Loucy (cell line): ENCODE measurements at regions not wholly inside any gene's neighbourhood (a gene's known extent, or its start where the extent isn't known, plus 50 kb on each side); places are given as distances from the start of the nearest gene placed in this dataset.

ENCODE experiments used
- H2AFZ ChIP-seq: fragments of 200-600 bp; sonication (generic); 2 replicates; pipeline ENCODE4 v1.6.0; 2016; ENCODE audit warnings: antibody characterized with exemption, mild to moderate bottlenecking, low read length, moderate library complexity
- H3F3A ChIP-seq: fragments of 200-600 bp; 2 replicates; pipeline ENCODE4 v1.6.0; 2016; ENCODE audit warnings: antibody characterized with exemption, low read depth, mild to moderate bottlenecking
- H3K27me3 ChIP-seq: fragments of 200-600 bp; sonication (generic); 2 replicates; pipeline ENCODE4 v1.6.1; 2014; ENCODE audit warnings: low read length, mild to moderate bottlenecking; ENCODE audit not compliant: insufficient read depth, poor library complexity, severe bottlenecking
- H3K36me3 ChIP-seq: fragments of 200-600 bp; sonication (generic); 2 replicates; pipeline ENCODE4 v1.6.1; 2016; ENCODE audit warnings: low read length; ENCODE audit not compliant: insufficient read depth
- H3K4me1 ChIP-seq: fragments of 200-600 bp; sonication (generic); 2 replicates; pipeline ENCODE4 v1.5.1; 2014; ENCODE audit warnings: low read length, mild to moderate bottlenecking; ENCODE audit not compliant: insufficient read depth, poor library complexity, severe bottlenecking
- H3K4me2 ChIP-seq: fragments of 200-600 bp; sonication (generic); 2 replicates; pipeline ENCODE4 v1.6.0; 2014; ENCODE audit warnings: antibody characterized with exemption, low read length, low read depth, mild to moderate bottlenecking; ENCODE audit not compliant: poor library complexity, severe bottlenecking
- H3K4me3 ChIP-seq: fragments of 200-600 bp; sonication (generic); 2 replicates; pipeline ENCODE4 v1.5.1; 2014; ENCODE audit warnings: low read length, mild to moderate bottlenecking, mixed read lengths; ENCODE audit not compliant: poor library complexity, severe bottlenecking
- H3K79me2 ChIP-seq: fragments of 200-600 bp; sonication (generic); 2 replicates; pipeline ENCODE4 v1.6.1; 2014; ENCODE audit warnings: low read length; ENCODE audit not compliant: insufficient read depth
- H3K9ac ChIP-seq: fragments of 200-600 bp; sonication (generic); 2 replicates; pipeline ENCODE4 v1.6.0; 2014; ENCODE audit warnings: mild to moderate bottlenecking, low read depth, low read length, moderate library complexity; ENCODE audit not compliant: poor library complexity, severe bottlenecking
- H3K9me2 ChIP-seq: fragments of 200-600 bp; sonication (generic); replicated peaks from 2 replicates; pipeline ENCODE4 v1.6.1; 2016; ENCODE audit warnings: low read depth, low read length, mixed read lengths
- H3K9me3 ChIP-seq: fragments of 200-600 bp; sonication (generic); 2 replicates; pipeline ENCODE4 v1.6.1; 2014; ENCODE audit warnings: mild to moderate bottlenecking, antibody characterized with exemption, low read length, low read depth; ENCODE audit not compliant: insufficient read depth
- H4K20me1 ChIP-seq: fragments of 200-600 bp; sonication (generic); 2 replicates; pipeline ENCODE4 v1.6.0; 2014; ENCODE audit warnings: antibody characterized with exemption, low read length, mild to moderate bottlenecking; ENCODE audit not compliant: insufficient read depth, poor library complexity, severe bottlenecking
- CTCF ChIP-seq: fragments of 200-600 bp; sonication (generic); conservative IDR thresholded peaks from 2 replicates; pipeline ENCODE4 v1.5.1; 2014; ENCODE audit warnings: mild to moderate bottlenecking, antibody characterized with exemption, low read length
- EZH2phosphoT487 ChIP-seq: fragments of 200-600 bp; IDR thresholded peaks from 2 replicates; pipeline ENCODE4 v1.6.1; 2018; ENCODE audit warnings: antibody characterized with exemption, mild to moderate bottlenecking, moderate library complexity, borderline replicate concordance

GRCh38 chr5:87536365-87536764 lies 123.6 kb upstream of the CCNH start:
- Histone ChIP-seq H4K20me1 (no peaks in the 10 kb centered on the region), H3K79me2 (no peaks in the 10 kb centered on the region), H3F3A (no peaks in the 10 kb centered on the region), H3K36me3 (no peaks in the 10 kb centered on the region), H3K4me3 (no peak overlapping the region), H3K9me3 (no peaks in the 10 kb centered on the region), H3K9ac (no peak overlapping the region), H3K9me2 (no peaks in the 10 kb centered on the region), H3K4me2 (no peak overlapping the region), H3K27me3 (no peaks in the 10 kb centered on the region), H2AFZ (no peak overlapping the region), H3K4me1 (no peaks in the 10 kb centered on the region)
- no peak for TF ChIP-seq EZH2phosphoT487
- no peak for TF ChIP-seq CTCF

- no peak for TF ChIP-seq CTCF
- no peak for TF ChIP-seq EZH2phosphoT487
- Histone ChIP-seq H3K9me3 (no peaks in the 10 kb centered on the region), H4K20me1 (no peaks in the 10 kb centered on the region), H3K4me2 (no peak overlapping the region), H3F3A (no peaks in the 10 kb centered on the region), H3K4me3 (no peak overlapping the region), H3K9me2 (no peaks in the 10 kb centered on the region), H3K9ac (no peak overlapping the region), H3K36me3 (no peaks in the 10 kb centered on the region), H3K79me2 (no peaks in the 10 kb centered on the region), H3K27me3 (no peaks in the 10 kb centered on the region), H3K4me1 (no peaks in the 10 kb centered on the region), H2AFZ (no peak overlapping the region)
Measured at GRCh38 chr5:87535706-87536105, 123.0 kb upstream of the CCNH start.

GRCh38 chr5:87529486-87530076 lies 116.9 kb upstream of the CCNH start:
- Histone ChIP-seq H3K4me2 (no peak overlapping the region), H3K9me3 (no peaks in the 10 kb centered on the region), H3K79me2 (no peaks in the 10 kb centered on the region), H3F3A (no peaks in the 10 kb centered on the region), H2AFZ (no peak overlapping the region), H3K27me3 (no peaks in the 10 kb centered on the region), H4K20me1 (no peaks in the 10 kb centered on the region), H3K4me1 (no peaks in the 10 kb centered on the region), H3K9me2 (no peaks in the 10 kb centered on the region), H3K36me3 (no peaks in the 10 kb centered on the region), H3K4me3 (no peak overlapping the region), H3K9ac (no peak overlapping the region)
- TF ChIP-seq EZH2phosphoT487, result no peak
- TF ChIP-seq CTCF, result no peak
